MM.1S (cell line): ENCODE measurements at regions not wholly inside any gene's neighbourhood (a gene's known extent, or its start where the extent isn't known, plus 50 kb on each side); places are given as distances from the start of the nearest gene placed in this dataset.

ENCODE experiments used
- CTCF ChIP-seq: fragments of 300-600 bp; sonication (generic); IDR thresholded peaks from 2 replicates; pipeline ENCODE4 v1.5.1; 2016; ENCODE audit warnings: antibody characterized with exemption, low read length, mixed read lengths
- EZH2 ChIP-seq: fragments of 300-600 bp; sonication (generic); optimal IDR thresholded peaks from 2 replicates; pipeline ENCODE3; 2017; ENCODE audit warnings: low read depth, mild to moderate bottlenecking, antibody characterized with exemption, low read length, mixed read lengths

GRCh38 chr5:163887854-163888253, 382.4 kb downstream of the MAT2B start:
- TF ChIP-seq CTCF (no peak), EZH2 (no peak)
